Skin epidermis (tissue), 12 donors: ENCODE measurements at regions not wholly inside any gene's neighbourhood (a gene's known extent, or its start where the extent isn't known, plus 50 kb on each side); places are given as distances from the start of the nearest gene placed in this dataset.

Source experiments
- H3K27ac ChIP-seq, 21 experiments: fragments of 200-600 bp; sonication (generic) in 11 of 21; one replicate each; pipeline ENCODE4 v1.5.0; 2020; ENCODE audit warnings: mild to moderate bottlenecking in 3 of 21, inconsistent platforms in 2 of 21, moderate library complexity in 2 of 21
- H3K4me3 ChIP-seq, 7 experiments: fragments of 200-600 bp; sonication (generic) in 2 of 7; one replicate each; pipeline ENCODE4 v1.5.0; 2020; ENCODE audit warnings: inconsistent platforms in 2 of 7, mild to moderate bottlenecking in 2 of 7, moderate library complexity in 1 of 7

GRCh38 chr18:40904295-40904694 lies 1050.7 kb upstream of the PIK3C3 start:
- Histone ChIP-seq H3K27ac (no peak overlapping the region), H3K4me3 (no peak overlapping the region)

- H3K4me3 ChIP-seq: no peak overlapping the region
- no peak overlapping the region for H3K27ac ChIP-seq
Measured at GRCh38 chr18:40902436-40902835, 1052.6 kb upstream of the PIK3C3 start.

DNA sequence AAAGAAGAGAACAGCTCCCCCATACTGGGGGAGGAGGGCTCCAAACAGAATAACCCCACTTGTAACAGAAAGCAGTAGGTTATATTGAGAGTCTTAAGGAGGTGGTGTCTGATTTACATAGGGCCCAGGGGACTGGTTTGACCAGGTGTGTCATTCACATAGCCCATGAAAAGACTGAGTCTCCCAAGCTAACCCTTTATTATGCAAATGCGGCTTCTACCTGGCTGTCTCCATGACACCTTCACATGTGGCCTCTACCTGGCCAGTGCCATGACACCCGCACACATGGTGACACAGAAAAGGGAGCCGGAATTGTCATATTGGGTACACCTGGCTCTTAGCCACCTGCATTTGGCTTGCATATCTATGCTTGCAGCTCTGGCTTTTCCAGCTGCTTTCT lies 1057.2 kb upstream of the PIK3C3 start:
- no peak overlapping the region for H3K27ac ChIP-seq

GRCh38 chr18:40883271-40883670 lies 1071.8 kb upstream of the PIK3C3 start:
- H3K27ac ChIP-seq: no peak overlapping the region
- H3K4me3 ChIP-seq: no peak overlapping the region

More for the DNA sequence above, 1057.2 kb upstream of the PIK3C3 start:
- H3K4me3 ChIP-seq: no peak overlapping the region

GRCh38 chr18:40882468-40882867 lies 1072.6 kb upstream of the PIK3C3 start:
- no peak overlapping the region for H3K4me3 ChIP-seq

GRCh38 chr18:40878371-40878770 lies 1076.7 kb upstream of the PIK3C3 start:
- H3K27ac ChIP-seq: no peak overlapping the region

More at GRCh38 chr18:40882468-40882867, 1072.6 kb upstream of the PIK3C3 start:
- no peak overlapping the region for H3K27ac ChIP-seq

DNA sequence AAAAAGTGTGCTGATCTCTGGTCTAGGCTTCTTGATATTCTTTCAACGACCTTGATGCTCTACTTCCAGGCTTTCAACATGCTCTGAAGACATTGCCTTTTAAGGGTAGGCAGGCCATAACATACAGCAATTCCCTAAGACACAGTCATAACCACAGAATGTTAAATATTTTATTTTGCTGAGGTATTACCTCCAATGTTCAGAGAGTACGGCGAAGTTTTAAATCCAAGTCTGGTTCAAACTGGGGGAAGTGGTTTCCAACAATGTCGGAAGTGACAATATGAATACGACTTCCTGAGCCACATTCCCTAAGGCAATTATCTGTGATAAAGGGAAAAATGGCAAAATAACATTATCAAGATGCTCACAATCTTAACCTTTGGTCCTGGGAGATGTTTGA lies 1077.9 kb upstream of the PIK3C3 start:
- H3K27ac ChIP-seq: no peak overlapping the region
- no peak overlapping the region for H3K4me3 ChIP-seq

More at GRCh38 chr18:40878371-40878770, 1076.7 kb upstream of the PIK3C3 start:
- H3K4me3 ChIP-seq: no peak overlapping the region

DNA sequence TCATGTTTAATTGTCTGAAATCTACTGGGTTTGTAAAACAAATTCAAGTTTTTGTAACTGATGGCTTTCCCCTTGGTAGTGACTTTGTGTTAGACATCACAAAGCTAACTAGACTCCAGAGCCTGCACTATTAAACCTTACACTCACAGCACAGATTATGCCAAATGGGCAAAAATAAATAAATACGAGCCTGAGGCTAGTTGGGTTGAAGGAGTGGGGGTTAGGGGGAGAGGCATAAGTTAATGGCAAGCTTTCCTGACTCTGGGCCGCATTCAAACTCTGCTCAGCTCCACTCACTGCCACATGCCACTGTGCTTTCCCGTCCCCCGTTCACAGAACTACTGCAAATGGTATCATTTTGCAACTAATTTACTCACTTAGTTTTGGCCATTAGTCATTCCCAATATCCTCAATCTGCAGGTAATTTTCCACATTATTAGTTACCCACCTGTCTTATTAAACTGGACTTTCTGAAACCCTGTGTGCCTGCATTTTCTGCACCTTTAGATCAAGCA lies 1079.9 kb upstream of the PIK3C3 start:
- H3K27ac ChIP-seq: no peak overlapping the region
- no peak overlapping the region for H3K4me3 ChIP-seq

DNA sequence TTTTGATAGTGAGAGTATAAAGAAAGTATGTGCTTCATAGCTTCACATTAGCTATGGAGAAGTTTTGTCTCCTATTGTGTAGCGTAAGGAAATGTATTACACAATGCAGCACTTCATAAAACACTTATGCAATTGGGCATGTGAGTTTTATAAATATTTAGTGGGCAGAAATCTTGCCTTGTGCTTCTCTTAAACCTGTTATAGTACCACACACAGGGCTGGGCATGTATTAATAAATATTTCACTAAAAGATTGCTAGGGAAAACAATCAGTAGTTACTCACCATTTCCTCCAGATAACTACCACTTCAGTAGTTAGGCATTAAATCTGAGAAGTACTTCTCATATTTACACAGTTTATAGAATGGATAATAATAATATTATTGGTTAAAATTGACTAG lies 1080.8 kb upstream of the PIK3C3 start:
- Histone ChIP-seq H3K27ac (no peak overlapping the region), H3K4me3 (no peak overlapping the region)

DNA sequence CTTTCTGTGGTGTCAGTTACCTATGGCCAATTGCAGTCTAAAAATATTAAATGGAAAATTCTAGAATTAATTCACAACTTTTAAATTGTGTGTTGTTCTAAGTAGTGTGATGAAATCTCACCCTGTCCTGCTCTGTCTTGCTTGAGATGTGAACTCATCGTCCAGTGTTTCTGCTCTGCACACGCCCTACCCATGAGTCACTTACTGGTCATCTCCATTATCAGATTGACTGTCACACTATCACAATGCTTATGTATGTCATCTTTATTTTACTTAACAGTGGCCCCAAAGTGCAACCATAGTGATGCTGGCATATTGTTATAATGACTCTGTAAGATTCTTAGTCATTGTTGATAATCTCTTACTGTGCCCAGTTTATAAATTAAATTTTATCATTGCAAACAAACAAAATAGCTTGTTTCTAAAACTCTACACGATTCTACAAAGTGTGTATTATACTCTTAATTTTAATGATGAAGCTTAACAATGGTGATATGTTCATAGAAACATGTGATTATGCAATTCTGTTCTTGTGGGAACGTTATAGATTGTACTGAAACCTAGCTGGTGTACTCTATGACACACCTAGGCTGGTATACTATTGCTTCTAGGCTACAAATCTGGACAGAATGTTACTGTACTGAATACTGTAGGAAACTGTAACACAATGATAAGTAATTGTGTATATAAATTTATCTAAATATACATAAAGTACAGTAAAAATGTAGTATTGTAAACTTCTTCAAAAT lies 1086.8 kb upstream of the PIK3C3 start:
- H3K4me3 ChIP-seq: no peak overlapping the region
- peak overlapping the region in 2 of 21 experiments; percentile 14 to 26 for H3K27ac ChIP-seq

GRCh38 chr18:40867459-40867858 lies 1087.6 kb upstream of the PIK3C3 start:
- Histone ChIP-seq H3K4me3 (no peak overlapping the region), H3K27ac (peak overlapping the region in 2 of 21 experiments; percentile 14 to 26)

DNA sequence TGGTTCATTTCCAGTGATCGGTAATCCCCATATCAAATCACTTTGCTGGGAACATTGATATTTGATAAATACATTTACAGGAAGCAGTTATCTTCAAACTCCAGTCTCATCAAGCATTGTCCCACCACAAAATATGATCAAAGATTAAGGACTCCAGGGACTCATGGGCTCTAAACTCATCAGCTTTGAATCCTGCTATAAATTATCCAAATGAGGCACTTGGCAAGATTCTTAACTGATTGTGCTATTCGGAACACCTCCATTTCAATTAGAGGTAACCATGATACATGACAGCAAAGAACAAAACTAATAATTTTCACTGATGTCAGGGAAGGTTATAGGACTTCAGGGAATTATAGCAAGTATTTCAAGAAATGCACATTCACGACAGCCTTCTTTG lies 1088.1 kb upstream of the PIK3C3 start:
- Histone ChIP-seq H3K4me3 (no peak overlapping the region), H3K27ac (no peak overlapping the region)

DNA sequence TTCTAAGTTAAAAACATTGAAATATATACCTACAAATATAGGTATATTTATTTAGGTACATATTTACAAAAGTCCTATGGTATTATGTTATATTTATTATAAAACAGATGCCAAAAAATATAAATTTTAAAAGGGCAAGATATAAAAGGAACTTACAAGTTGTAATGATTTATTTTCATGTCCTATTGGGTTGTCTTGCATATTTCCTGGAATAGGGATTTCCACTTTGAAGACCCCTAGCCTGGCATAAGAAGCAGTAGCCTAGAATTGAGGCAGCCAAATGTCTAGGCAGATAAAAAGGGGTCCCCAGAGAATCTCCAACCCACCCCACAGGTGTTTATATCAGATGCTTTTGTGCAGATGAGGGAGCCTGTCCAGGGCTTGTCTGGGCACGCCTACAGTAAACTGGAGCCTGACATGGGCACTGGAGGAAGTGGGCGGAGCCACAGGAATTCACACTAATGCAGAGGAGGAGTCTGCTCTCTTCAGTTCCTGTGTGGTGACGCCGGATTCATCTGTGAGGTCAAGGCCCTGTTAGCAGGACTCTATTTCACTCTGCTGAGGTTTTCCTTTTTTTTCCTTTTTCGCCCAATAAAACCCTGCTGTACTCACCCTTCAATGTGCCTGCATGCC lies 1088.9 kb upstream of the PIK3C3 start:
- Histone ChIP-seq H3K4me3 (no peak overlapping the region), H3K27ac (no peak overlapping the region)

DNA sequence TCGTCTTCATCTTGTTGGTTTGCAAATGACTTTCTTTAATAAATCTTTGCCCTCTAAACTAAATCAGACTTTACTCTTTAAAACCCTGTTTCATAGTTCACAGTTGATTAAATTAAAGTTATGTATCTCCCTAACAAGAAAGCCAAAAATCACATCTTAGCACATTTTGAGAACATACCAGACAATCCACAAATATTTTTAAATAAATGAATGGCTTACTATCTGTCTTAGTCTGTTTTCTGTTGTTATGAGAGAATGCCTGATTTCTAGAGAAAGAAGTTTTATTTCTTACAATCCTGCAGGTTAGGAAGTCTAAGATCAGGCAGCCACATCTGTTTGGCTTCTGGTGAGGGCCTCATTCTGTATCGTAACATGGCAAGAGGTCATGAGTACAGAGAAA lies 1090.2 kb upstream of the PIK3C3 start:
- Histone ChIP-seq H3K27ac (no peak overlapping the region), H3K4me3 (no peak overlapping the region)

DNA sequence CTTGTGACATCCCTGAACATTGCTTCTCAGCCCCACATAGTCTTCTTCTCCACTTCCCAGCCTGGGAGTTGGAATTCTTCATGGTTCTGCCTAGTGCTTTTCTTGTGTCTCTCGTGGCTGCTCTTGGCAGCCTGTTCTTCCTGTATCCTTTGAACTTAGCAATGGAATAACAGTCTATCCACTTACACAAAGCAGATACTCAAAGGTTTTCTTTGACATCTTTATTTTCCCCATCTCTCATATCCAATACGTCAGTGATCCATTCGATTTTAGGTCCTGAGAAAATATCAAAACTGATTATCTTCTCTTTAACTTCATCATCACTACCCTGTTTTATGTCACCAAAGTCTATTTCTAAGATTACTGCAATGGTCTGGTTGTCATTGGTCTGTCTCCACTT lies 1091.2 kb upstream of the PIK3C3 start:
- Histone ChIP-seq H3K4me3 (no peak overlapping the region), H3K27ac (no peak overlapping the region)

DNA sequence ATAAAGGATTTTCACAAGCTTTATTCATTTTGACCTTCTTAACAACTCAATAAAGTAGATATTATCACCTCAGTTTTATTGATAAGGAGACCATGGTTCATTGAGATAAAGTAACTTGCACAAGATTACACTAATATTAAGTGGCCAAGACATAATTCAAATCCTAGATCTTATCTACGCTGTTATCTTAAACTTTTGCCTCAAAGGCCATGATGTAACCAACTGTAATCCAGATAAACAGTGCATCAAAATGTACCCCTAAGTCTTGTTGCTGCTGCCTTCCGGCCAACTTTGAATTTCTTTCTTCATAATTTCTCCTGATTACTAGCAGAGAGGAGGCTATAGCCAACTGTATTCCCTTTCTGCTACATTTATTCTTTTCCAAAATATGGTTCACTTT lies 1094.8 kb upstream of the PIK3C3 start:
- H3K27ac ChIP-seq: no peak overlapping the region

GRCh38 chr18:40855661-40856060 lies 1099.4 kb upstream of the PIK3C3 start:
- no peak overlapping the region for H3K4me3 ChIP-seq
- H3K27ac ChIP-seq: no peak overlapping the region

More for the DNA sequence above, 1094.8 kb upstream of the PIK3C3 start:
- H3K4me3 ChIP-seq: no peak overlapping the region

GRCh38 chr18:40852406-40852805 lies 1102.6 kb upstream of the PIK3C3 start:
- Histone ChIP-seq H3K4me3 (no peak overlapping the region), H3K27ac (no peak overlapping the region)

DNA sequence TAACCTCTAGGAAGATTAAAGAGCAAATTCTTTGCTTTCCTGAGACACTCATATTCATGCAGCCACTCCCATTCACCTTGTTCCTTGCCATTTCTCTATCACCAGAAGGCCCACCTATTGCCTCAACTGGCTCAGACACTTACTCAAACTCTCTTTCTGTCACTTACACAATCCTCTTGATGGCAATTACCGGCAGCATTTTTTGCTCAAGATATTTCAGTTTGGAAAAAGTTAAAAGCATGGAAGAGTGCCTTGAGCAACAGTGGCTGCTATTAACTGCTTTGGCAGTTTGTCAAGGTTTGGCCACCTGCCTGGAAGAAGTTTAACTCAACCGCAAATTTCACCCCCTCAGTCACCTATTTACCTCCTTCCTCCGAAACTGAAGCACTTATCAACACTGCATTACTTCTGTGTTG lies 1104.0 kb upstream of the PIK3C3 start:
- no peak overlapping the region for H3K27ac ChIP-seq
- no peak overlapping the region for H3K4me3 ChIP-seq

DNA sequence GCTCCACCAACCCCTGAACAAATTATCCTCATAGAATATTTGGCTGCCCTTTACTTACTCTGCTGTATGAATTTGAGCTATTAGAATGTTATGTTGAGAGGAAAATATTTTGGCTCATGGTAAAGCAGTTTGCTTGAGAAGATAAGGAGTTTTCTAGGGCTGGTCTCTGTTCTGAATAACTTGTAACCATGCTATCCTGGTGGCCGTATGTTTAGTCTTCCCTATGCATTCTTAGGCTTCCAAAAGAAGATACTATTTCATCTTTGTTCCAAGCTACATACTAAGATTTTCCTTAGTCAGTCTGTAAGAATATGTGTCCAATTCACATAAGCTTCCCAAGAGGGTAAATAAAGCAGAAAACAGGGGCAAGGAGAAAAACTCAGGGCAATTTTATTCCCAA lies 1105.1 kb upstream of the PIK3C3 start:
- Histone ChIP-seq H3K27ac (no peak overlapping the region), H3K4me3 (no peak overlapping the region)

DNA sequence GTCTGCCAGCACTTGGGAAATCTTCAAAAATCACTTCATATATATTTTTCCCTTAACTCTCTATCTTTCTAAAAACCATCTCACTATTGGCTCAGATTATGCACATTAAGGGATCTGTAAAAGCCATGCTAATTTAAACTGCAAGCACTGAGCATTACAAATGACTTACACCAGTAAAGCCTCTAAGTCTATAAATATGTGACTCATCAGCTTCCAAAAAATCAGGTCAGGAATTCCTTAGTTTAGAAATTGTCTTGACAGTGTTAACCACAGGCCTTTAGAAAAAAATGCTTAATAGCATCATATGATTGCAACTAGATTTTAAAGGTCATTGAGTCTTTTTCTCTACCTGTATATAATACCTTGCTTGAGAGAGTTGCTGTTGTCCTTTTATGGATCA lies 1113.6 kb upstream of the PIK3C3 start:
- H3K4me3 ChIP-seq: no peak overlapping the region
- H3K27ac ChIP-seq: no peak overlapping the region
